ENCODE measurements at regions not wholly inside any gene's neighbourhood (a gene's known extent, or its start where the extent isn't known, plus 50 kb on each side); places are given as distances from the start of the nearest gene placed in this dataset.

DNA sequence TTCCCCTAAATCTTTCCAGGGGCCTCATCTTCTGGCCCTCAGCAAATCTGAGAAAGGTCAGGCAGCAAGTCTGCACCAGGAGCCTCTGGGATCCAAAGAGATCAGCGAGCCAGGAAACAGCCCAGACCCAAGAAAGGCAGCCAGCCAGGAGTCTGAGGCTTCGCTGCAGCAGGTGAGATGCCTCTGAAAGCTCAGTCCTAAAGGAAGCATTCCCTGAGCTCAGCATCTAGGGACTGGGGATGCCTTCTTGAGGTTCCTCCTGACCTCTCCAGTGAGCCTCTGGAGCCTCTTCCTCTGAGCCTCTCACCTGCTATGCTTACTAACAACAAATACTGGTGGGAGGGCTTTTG is 118.8 kb upstream of the MAFB start:
- TF ChIP-seq GABPA (IDR thresholded peaks at IDR 0.05 in 1 of 2, conservative IDR thresholded peaks at IDR 0.05 in 1 of 2) = no peak
- TF ChIP-seq, protein P1, sequence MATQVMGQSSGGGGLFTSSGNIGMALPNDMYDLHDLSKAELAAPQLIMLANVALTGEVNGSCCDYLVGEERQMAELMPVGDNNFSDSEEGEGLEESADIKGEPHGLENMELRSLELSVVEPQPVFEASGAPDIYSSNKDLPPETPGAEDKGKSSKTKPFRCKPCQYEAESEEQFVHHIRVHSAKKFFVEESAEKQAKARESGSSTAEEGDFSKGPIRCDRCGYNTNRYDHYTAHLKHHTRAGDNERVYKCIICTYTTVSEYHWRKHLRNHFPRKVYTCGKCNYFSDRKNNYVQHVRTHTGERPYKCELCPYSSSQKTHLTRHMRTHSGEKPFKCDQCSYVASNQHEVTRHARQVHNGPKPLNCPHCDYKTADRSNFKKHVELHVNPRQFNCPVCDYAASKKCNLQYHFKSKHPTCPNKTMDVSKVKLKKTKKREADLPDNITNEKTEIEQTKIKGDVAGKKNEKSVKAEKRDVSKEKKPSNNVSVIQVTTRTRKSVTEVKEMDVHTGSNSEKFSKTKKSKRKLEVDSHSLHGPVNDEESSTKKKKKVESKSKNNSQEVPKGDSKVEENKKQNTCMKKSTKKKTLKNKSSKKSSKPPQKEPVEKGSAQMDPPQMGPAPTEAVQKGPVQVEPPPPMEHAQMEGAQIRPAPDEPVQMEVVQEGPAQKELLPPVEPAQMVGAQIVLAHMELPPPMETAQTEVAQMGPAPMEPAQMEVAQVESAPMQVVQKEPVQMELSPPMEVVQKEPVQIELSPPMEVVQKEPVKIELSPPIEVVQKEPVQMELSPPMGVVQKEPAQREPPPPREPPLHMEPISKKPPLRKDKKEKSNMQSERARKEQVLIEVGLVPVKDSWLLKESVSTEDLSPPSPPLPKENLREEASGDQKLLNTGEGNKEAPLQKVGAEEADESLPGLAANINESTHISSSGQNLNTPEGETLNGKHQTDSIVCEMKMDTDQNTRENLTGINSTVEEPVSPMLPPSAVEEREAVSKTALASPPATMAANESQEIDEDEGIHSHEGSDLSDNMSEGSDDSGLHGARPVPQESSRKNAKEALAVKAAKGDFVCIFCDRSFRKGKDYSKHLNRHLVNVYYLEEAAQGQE (IDR thresholded peaks at IDR 0.05) = no peak
- TF ChIP-seq SP1 (IDR thresholded peaks at IDR 0.05) = no peak
- no peak for TF ChIP-seq HNF4G (IDR thresholded peaks at IDR 0.05)
- Histone ChIP-seq H3K9ac (ENCODE audit: low read depth in 1 of 2, low read length in 2 of 2) (no peak overlapping the region), H3K36me3 (ENCODE audit: control insufficient read depth in 4 of 4, insufficient read depth in 3 of 4, low read depth in 1 of 4, low read length in 3 of 4) (no peaks in the 10 kb centered on the region), H3K4me1 (ENCODE audit: control insufficient read depth in 4 of 4, insufficient read depth in 4 of 4, low read length in 3 of 4) (no peaks in the 10 kb centered on the region), H3K4me3 (ENCODE audit: low read depth in 1 of 3, low read length in 3 of 3) (no peak overlapping the region), H3K9me3 (ENCODE audit: control insufficient read depth in 4 of 4, low read length in 3 of 4) (no peaks in the 10 kb centered on the region), H3K27ac (ENCODE audit: low read depth in 1 of 2, low read length in 2 of 2) (no peak overlapping the region), H3K27me3 (ENCODE audit: control insufficient read depth in 4 of 4, insufficient read depth in 4 of 4, low read length in 3 of 4) (peaks cover 0 to 3% (median 0%) of the 10 kb centered on the region in 4 donors)
- WGBS = 92% methylated on average over 2 of the region's 2 CpGs
- DNase-seq (ENCODE audit: low spot score) = no peak

DNA sequence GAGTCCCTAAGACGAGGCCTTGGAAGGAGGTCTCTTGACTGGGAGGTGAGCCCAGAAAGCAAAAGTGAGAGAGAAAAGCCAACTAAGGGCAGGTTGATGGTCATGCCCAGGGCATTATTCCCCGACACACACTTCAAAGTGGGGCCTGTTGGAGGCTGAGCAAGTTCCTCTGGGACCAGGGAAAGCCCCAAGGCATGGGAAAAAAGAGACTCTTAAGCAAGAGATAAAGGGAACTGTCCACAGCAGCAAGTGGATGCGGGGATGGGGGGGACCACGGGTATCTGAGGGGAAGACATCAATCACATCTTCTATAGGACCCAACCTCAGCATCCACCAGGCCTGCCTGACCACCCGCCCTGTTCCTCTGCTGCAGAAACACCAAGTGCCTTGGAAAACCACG is 119.9 kb upstream of the MAFB start:
- Histone ChIP-seq H3K27me3 (ENCODE audit: control insufficient read depth in 4 of 4, insufficient read depth in 4 of 4, low read length in 3 of 4) (peaks cover 0 to 3% (median 0%) of the 10 kb centered on the region in 4 donors), H3K9me3 (ENCODE audit: control insufficient read depth in 4 of 4, low read length in 3 of 4) (no peaks in the 10 kb centered on the region), H3K36me3 (ENCODE audit: control insufficient read depth in 4 of 4, insufficient read depth in 3 of 4, low read depth in 1 of 4, low read length in 3 of 4) (no peaks in the 10 kb centered on the region), H3K9ac (ENCODE audit: low read depth in 1 of 2, low read length in 2 of 2) (no peak overlapping the region), H3K4me1 (ENCODE audit: control insufficient read depth in 4 of 4, insufficient read depth in 4 of 4, low read length in 3 of 4) (no peaks in the 10 kb centered on the region), H3K4me3 (ENCODE audit: low read depth in 1 of 3, low read length in 3 of 3) (no peak overlapping the region), H3K27ac (ENCODE audit: low read depth in 1 of 2, low read length in 2 of 2) (no peak overlapping the region)
- 82% methylated on average over 6 of the region's 6 CpGs for WGBS
- TF ChIP-seq RAD21 (IDR thresholded peaks at IDR 0.05) = no peak
- no peak for TF ChIP-seq HNF4G (IDR thresholded peaks at IDR 0.05)
- TF ChIP-seq NR2F2 (IDR thresholded peaks at IDR 0.05) = no peak
- TF ChIP-seq, protein P1 (IDR thresholded peaks at IDR 0.05) = no peak
- no peak for TF ChIP-seq YY1 (IDR thresholded peaks at IDR 0.05)
- TF ChIP-seq JUND (IDR thresholded peaks at IDR 0.05) = no peak
- no peak for TF ChIP-seq SP1 (IDR thresholded peaks at IDR 0.05)
- TF ChIP-seq TAF1 (conservative IDR thresholded peaks at IDR 0.05) = no peak
- TF ChIP-seq FOXA2 (IDR thresholded peaks at IDR 0.05) = no peak
- no peak for TF ChIP-seq CTCF (IDR thresholded peaks at IDR 0.05; ENCODE audit: low read depth, low read length, missing input control)
- TF ChIP-seq EGR1 (IDR thresholded peaks at IDR 0.05; ENCODE audit: low read depth in 2 of 2) = no peak
- no peak for TF ChIP-seq FOXA1 (IDR thresholded peaks at IDR 0.05)
- no peak for DNase-seq (ENCODE audit: low spot score)
